ENCODE measurements at regions not wholly inside any gene's neighbourhood (a gene's known extent, or its start where the extent isn't known, plus 50 kb on each side); places are given as distances from the start of the nearest gene placed in this dataset.
"Not testable (repeated sequence)": the region's sequence is repeated elsewhere in the genome, so short reads cannot be mapped to it uniquely, and the experiment has no call there.

DNA sequence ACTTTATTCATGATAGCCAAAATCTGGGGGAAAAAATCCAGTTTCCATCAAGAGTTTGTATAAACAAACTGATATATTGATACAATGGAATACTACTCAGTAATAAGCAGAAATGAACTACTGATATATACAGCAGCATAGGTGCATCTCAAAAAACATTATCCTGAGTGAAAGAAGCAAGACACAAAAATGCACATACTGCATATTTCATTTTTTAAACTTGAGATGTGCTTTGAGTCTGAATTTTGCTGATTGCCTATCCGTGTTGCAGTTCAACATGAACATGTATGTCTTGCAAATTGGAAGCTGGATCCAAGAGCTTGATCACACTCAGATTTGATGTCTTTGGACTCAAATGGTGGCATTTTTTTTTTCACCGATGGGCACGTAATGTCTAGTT lies 132.4 kb downstream of the TSEN15 start:
- intact Hi-C loops (cut with DNase I) = no loop called here
- Histone ChIP-seq H3K4me3 (ENCODE audit: low read length) (no peak overlapping the region), H3K4me1 (ENCODE audit: control insufficient read depth, insufficient read depth, low read length) (no peaks in the 10 kb centered on the region), H3K9me3 (ENCODE audit: control insufficient read depth, low read length) (no peaks in the 10 kb centered on the region), H3K27me3 (ENCODE audit: control insufficient read depth, insufficient read depth) (no peaks in the 10 kb centered on the region), H3K27ac (ENCODE audit: low read length) (no peak overlapping the region)
- 96% methylated on average over 3 of the region's 3 CpGs for WGBS
- DNase-seq (no peak), ATAC-seq (no peak)

DNA sequence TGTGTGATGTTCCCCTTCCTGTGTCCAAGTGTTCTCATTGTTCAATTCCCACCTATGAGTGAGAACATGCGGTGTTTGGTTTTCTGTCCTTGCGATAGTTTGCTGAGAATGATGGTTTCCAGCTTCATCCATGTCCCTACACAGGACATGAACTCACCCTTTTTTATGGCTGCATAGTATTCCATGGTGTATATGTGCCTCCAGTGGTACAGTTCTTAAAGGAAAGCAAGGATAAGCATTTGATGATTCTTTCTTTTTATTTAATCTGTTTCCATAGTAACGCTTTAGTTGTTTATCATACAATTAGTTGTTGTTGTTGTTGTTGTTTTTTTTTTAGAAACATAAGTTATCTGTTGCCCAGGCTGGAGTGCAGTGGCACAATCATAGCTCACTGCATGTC lies 133.1 kb downstream of the TSEN15 start:
- 93% methylated on average over 3 of the region's 3 CpGs for WGBS
- H3K4me3 ChIP-seq (ENCODE audit: low read length); H3K9me3 ChIP-seq (ENCODE audit: control insufficient read depth, low read length); H3K27me3 ChIP-seq (ENCODE audit: control insufficient read depth, insufficient read depth); intact Hi-C loops (cut with DNase I); DNase-seq; H3K4me1 ChIP-seq (ENCODE audit: control insufficient read depth, insufficient read depth, low read length); ATAC-seq; H3K27ac ChIP-seq (ENCODE audit: low read length): not testable (repeated sequence)

DNA sequence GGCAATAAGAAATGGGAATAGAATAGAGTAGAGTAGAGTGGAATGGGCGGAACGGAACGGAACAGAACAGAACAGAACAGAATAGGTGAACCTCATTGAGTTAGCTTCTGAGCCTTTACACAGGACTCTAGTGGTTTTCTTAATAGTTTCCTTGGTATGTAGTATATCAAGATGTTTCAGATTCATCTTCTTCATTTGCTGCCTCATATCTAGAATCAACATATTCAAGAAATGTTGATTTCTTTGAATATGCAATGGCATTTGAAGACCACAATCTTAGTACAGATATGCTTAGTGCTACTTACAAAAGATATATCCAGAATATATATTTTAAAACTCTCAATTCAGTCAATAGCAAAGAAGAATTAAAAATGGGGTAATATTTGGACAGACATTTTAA lies 133.8 kb downstream of the TSEN15 start:
- Histone ChIP-seq H3K4me3 (ENCODE audit: low read length) (no peak overlapping the region), H3K27ac (ENCODE audit: low read length) (no peak overlapping the region), H3K4me1 (ENCODE audit: control insufficient read depth, insufficient read depth, low read length) (no peaks in the 10 kb centered on the region), H3K9me3 (ENCODE audit: control insufficient read depth, low read length) (no peaks in the 10 kb centered on the region), H3K27me3 (ENCODE audit: control insufficient read depth, insufficient read depth) (no peaks in the 10 kb centered on the region)
- WGBS = 99% methylated on average over 3 of the region's 3 CpGs
- intact Hi-C loops (cut with DNase I) = no loop called here
- ATAC-seq (no peak), DNase-seq (no peak)

DNA sequence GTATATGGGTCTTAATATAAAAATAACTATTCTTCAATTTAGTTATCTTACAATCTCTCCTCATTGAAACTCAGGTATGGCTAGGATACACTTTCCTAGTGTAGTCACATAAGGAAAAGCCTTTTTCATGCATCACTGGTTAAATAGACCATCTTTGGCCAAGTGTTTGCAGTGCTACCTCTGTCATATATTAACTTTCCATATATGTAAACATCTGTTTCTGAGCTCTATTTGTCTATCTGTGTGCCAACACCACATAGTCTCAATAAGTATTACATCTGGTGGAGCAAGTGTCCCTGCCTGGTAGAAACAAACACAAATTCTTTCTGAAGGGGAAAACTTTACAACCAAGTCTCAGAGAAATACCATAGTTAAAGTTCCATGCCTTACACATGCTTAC lies 134.6 kb downstream of the TSEN15 start:
- no peak overlapping the region for H3K4me3 ChIP-seq (ENCODE audit: low read length)
- no peak overlapping the region for H3K27ac ChIP-seq (ENCODE audit: low read length)
- ATAC-seq (no peak), DNase-seq (no peak)
- no peaks in the 10 kb centered on the region for H3K9me3 ChIP-seq (ENCODE audit: control insufficient read depth, low read length)
- no peaks in the 10 kb centered on the region for H3K4me1 ChIP-seq (ENCODE audit: control insufficient read depth, insufficient read depth, low read length)
- H3K27me3 ChIP-seq (ENCODE audit: control insufficient read depth, insufficient read depth) = no peaks in the 10 kb centered on the region
- intact Hi-C loops (cut with DNase I) = no loop called here

DNA sequence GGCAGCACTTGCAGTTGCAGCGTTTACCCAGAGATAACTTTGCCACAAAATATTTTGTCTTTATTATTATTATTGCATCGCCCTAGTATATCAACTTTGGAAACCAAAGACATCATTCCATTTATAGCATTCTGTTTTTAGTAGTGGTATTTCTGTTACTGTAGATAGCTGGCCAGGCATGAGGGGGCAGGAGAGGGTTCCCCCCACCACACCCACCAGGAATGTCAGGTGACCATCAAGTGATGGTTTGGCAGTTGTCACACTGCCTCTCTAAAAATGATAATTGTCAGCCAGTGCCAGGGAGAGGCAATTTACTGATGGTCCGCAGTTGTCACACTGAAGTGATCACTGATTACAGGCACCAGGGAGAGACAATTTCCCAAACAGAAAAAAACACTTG lies 135.6 kb downstream of the TSEN15 start:
- peak in 1 of 2 donors; percentile 58 for ATAC-seq
- 68% methylated on average over 3 of the region's 3 CpGs for WGBS
- Histone ChIP-seq H3K27ac (ENCODE audit: low read length) (no peak overlapping the region), H3K27me3 (ENCODE audit: control insufficient read depth, insufficient read depth) (no peaks in the 10 kb centered on the region), H3K4me3 (ENCODE audit: low read length) (no peak overlapping the region), H3K9me3 (ENCODE audit: control insufficient read depth, low read length) (no peaks in the 10 kb centered on the region), H3K4me1 (ENCODE audit: control insufficient read depth, insufficient read depth, low read length) (no peaks in the 10 kb centered on the region)
- DNase-seq = peak in 2 of 3 donors; percentile 47 to 56
- intact Hi-C loops (cut with DNase I) = no loop called here

DNA sequence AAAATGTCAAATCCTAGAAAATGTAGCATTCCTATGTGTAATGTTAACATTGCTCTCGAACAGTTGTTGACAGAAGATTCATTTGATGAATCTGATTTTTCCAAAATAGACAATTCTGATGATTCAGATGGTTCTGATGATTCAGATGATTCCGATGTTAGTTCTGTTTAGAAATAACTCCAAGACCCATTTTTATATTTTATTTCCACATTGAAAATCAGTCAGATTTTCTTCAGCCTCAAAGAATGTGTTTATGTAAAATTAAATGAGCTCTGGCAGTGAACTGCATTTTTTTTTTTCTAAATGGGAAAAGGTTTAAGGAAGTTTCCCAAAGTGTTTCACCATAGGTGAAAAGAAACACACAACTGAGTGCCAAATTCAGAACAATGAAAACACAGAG lies 136.5 kb downstream of the TSEN15 start:
- intact Hi-C loops (cut with DNase I) = no loop called here
- ATAC-seq = no peak
- H3K4me1 ChIP-seq (ENCODE audit: control insufficient read depth, insufficient read depth, low read length) = no peaks in the 10 kb centered on the region
- H3K9me3 ChIP-seq (ENCODE audit: control insufficient read depth, low read length) = no peaks in the 10 kb centered on the region
- no peak overlapping the region for H3K4me3 ChIP-seq (ENCODE audit: low read length)
- DNase-seq = no peak
- no peak overlapping the region for H3K27ac ChIP-seq (ENCODE audit: low read length)
- no peaks in the 10 kb centered on the region for H3K27me3 ChIP-seq (ENCODE audit: control insufficient read depth, insufficient read depth)
- WGBS = 91% methylated on average over 2 of the region's 2 CpGs

DNA sequence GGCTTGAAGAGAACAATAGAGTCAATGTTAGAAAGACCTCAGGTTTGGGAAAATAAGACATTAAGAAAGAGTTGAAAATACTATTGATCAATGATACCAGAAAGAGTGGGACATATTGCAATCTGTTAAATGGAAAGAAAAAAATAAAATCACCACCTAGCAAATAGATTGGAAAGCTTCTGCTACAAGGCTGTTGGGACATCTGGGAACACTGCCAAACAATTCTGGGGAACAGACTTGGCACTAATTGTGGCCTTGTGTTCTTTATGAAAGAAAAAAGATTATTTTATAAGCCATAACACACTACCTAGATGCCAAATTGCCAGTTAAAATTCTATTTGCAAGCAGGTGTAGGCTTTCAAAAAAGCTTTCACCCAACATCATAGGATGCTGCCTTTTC lies 137.8 kb downstream of the TSEN15 start:
- Histone ChIP-seq H3K4me1 (ENCODE audit: control insufficient read depth, insufficient read depth, low read length) (no peaks in the 10 kb centered on the region), H3K27me3 (ENCODE audit: control insufficient read depth, insufficient read depth) (no peaks in the 10 kb centered on the region), H3K4me3 (ENCODE audit: low read length) (no peak overlapping the region), H3K9me3 (ENCODE audit: control insufficient read depth, low read length) (no peaks in the 10 kb centered on the region), H3K27ac (ENCODE audit: low read length) (no peak overlapping the region)
- intact Hi-C loops (cut with DNase I) = no loop called here
- DNase-seq = no peak
- no peak for ATAC-seq

DNA sequence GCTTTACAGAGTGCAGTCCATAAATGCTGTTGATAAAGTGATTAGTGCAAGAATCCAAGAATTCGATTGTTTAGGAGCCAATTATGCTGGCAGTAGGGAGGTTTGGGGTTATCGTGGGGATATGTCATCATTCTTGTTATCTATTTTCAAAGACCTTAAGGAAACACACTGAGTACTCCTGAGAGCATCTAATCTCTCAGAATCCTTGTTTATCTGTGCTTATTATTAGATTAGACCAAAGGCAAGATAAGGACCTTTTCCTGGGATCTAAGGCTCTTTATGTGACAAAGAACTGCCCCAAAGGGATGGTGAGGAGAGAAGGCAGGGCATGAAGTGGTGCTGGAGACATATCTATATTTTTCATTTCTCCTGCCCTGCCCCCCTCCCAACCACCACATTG lies 139.1 kb downstream of the TSEN15 start:
- no peak overlapping the region for H3K27ac ChIP-seq (ENCODE audit: low read length)
- DNase-seq = no peak
- no peak overlapping the region for H3K4me3 ChIP-seq (ENCODE audit: low read length)
- no peaks in the 10 kb centered on the region for H3K9me3 ChIP-seq (ENCODE audit: control insufficient read depth, low read length)
- no peaks in the 10 kb centered on the region for H3K27me3 ChIP-seq (ENCODE audit: control insufficient read depth, insufficient read depth)
- H3K4me1 ChIP-seq (ENCODE audit: control insufficient read depth, insufficient read depth, low read length) = no peaks in the 10 kb centered on the region
- intact Hi-C loops (cut with DNase I) = no loop called here
- ATAC-seq = no peak
- WGBS = 56% methylated on average over 2 of the region's 2 CpGs

DNA sequence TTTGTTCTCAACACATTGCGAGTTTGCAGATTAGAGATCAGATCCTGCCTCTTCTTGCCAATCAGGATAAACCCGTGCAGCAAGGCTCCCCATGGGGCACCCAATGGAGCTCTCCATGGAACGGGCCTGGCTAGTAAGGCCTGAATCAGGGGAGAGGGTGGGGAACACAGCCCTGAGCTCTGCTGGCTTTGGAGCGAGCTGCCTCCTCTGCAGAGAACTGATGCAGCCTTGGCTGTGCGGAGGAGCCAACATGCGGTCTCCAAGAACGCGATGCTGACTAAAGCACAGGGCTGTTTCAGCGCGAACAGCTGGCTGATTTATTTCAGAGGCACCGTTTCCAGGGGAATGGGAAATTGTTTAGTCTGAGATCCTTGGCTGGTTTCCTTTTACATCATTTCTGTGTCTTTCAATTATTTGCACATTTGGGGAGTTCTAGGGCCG lies 139.7 kb downstream of the TSEN15 start:
- WGBS = 47% methylated on average over 12 of the region's 12 CpGs
- Histone ChIP-seq H3K27me3 (ENCODE audit: control insufficient read depth, insufficient read depth) (no peaks in the 10 kb centered on the region), H3K27ac (ENCODE audit: low read length) (no peak overlapping the region), H3K4me3 (ENCODE audit: low read length) (no peak overlapping the region), H3K4me1 (ENCODE audit: control insufficient read depth, insufficient read depth, low read length) (no peaks in the 10 kb centered on the region), H3K9me3 (ENCODE audit: control insufficient read depth, low read length) (no peaks in the 10 kb centered on the region)
- intact Hi-C loops (cut with DNase I) = no loop called here
- DNase-seq (peak; percentile 77 to 89 (median 86)), ATAC-seq (peak; percentile 94)

DNA sequence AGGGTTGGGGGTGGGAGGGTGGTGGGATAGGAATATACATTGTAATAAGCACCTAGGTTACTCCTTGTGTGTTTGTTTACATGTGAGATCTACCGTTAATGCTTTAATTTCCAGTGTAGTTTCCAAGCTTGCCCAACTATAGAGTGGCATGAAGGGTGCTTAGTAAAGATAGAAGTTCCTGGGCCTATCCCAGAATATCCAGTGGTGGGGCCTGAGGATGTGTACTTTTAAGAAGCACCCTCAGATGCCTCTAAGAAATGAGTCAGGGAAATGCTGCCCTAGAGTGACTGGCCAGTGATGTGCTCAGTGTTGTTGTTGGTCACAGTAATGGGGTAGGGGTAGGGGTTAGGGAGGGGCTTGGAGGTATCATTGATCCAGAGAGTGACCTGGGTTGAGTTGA lies 141.3 kb downstream of the TSEN15 start:
- DNase-seq (no peak), ATAC-seq (peak in 1 of 2 donors; percentile 32)
- no peak overlapping the region for H3K27ac ChIP-seq (ENCODE audit: low read length)
- WGBS = 96% methylated on average over 1 of the region's 1 CpG
- H3K4me1 ChIP-seq (ENCODE audit: control insufficient read depth, insufficient read depth, low read length) = no peaks in the 10 kb centered on the region
- no peaks in the 10 kb centered on the region for H3K9me3 ChIP-seq (ENCODE audit: control insufficient read depth, low read length)
- H3K4me3 ChIP-seq (ENCODE audit: low read length) = no peak overlapping the region
- no peaks in the 10 kb centered on the region for H3K27me3 ChIP-seq (ENCODE audit: control insufficient read depth, insufficient read depth)
- intact Hi-C loops (cut with DNase I) = no loop called here

DNA sequence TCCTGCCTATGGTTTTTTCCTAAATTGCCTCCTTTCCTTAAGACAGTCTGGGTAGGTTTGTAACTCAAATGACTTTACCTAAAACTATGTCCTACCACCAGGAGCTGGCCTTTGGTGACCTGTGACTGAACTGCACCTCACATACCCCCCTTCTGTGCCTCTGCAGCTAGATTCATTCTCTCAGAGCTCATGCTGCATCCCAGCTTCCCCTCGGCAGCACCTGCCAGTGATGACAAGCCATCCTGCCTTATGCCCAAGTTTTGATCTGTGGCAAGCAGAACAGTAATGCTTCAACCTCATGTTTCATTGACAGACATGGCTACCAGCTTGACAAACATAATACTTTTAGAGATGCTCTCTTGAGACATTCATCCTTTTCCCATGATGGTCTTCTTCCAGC lies 141.9 kb downstream of the TSEN15 start:
- H3K4me3 ChIP-seq (ENCODE audit: low read length) = no peak overlapping the region
- DNase-seq = peak; percentile 16 to 69 (median 68)
- WGBS = 63% methylated on average over 1 of the region's 1 CpG

DNA sequence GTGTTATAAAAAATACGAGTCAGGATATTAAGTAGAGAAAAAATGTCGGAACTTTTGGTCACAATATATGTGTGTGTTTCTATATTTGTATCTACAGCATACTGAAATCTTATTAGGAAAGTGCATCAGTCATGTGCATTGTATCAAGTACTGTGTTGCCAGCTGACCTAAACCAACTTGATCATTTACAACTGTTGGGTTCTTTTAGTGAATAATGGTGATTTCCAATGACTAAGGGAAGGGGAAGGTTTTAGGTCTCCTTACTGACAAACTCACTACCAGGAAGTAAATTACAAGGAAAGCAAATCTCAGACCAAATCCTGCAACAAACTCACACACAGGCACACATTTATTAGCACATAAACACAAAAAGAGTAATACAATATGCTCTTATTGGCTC lies 142.7 kb downstream of the TSEN15 start:
- Histone ChIP-seq H3K27me3 (ENCODE audit: control insufficient read depth, insufficient read depth) (no peaks in the 10 kb centered on the region), H3K27ac (ENCODE audit: low read length) (no peak overlapping the region), H3K4me3 (ENCODE audit: low read length) (no peak overlapping the region), H3K9me3 (ENCODE audit: control insufficient read depth, low read length) (no peaks in the 10 kb centered on the region), H3K4me1 (ENCODE audit: control insufficient read depth, insufficient read depth, low read length) (no peaks in the 10 kb centered on the region)
- intact Hi-C loops (cut with DNase I) = no loop called here
- WGBS = 86% methylated on average over 2 of the region's 2 CpGs
- ATAC-seq (no peak), DNase-seq (no peak)

More for the DNA sequence above, 141.9 kb downstream of the TSEN15 start:
- ATAC-seq = peak in 1 of 2 donors; percentile 36
- Histone ChIP-seq H3K27me3 (ENCODE audit: control insufficient read depth, insufficient read depth) (no peaks in the 10 kb centered on the region), H3K4me1 (ENCODE audit: control insufficient read depth, insufficient read depth, low read length) (no peaks in the 10 kb centered on the region), H3K27ac (ENCODE audit: low read length) (no peak overlapping the region), H3K9me3 (ENCODE audit: control insufficient read depth, low read length) (no peaks in the 10 kb centered on the region)
- intact Hi-C loops (cut with DNase I) = no loop called here
